IMR-90 (cell line): ENCODE measurements at regions not wholly inside any gene's neighbourhood (a gene's known extent, or its start where the extent isn't known, plus 50 kb on each side); places are given as distances from the start of the nearest gene placed in this dataset.

Experiments
- ATAC-seq: fragments of 200-7000 bp; cut with Tn5 transposase; 2 replicates; pipeline ENCODE4 v1.9.1; 2020; ENCODE audit warnings: low read depth, mild to moderate bottlenecking, moderate library complexity
- BruUV-seq: library from RNA; stranded (reverse); fragments of 400-500 nt; replicated peaks from 2 replicates; lab custom pipeline; 2021; lab: Mats Ljungman, UMichigan
- CTCF ChIA-PET: fragments of 300-600 bp; formaldehyde crosslinking; extraction: SDS; loops from one replicate; lab custom pipeline; 2021; ENCODE audit warnings: antibody characterized with exemption; lab: Yijun Ruan, JAX
- POLR2A ChIA-PET: fragments of 300-600 bp; sonication (Branson Sonifier 250); formaldehyde crosslinking; loops from one replicate; lab custom pipeline; 2022; ENCODE audit warnings: antibody characterized with exemption; ENCODE audit not compliant: unreplicated experiment; lab: Charles Lee
- DNase-seq: peaks from one replicate; pipeline ENCODE4 v3.0.0; 2013
- H2AFZ ChIP-seq: replicated peaks from 2 replicates; pipeline ENCODE3; 2013; ENCODE audit warnings: low read length, mild to moderate bottlenecking; ENCODE audit not compliant: poor library complexity
- H2AK5ac ChIP-seq: 2 replicates; pipeline ENCODE4 v1.6.1; 2013; ENCODE audit warnings: low read depth, low read length, inconsistent platforms
- H2AK9ac ChIP-seq: replicated peaks from 2 replicates; pipeline ENCODE3; 2013; ENCODE audit warnings: mild to moderate bottlenecking, low read depth, low read length, moderate library complexity; ENCODE audit not compliant: poor library complexity
- H2BK120ac ChIP-seq: 2 replicates; pipeline ENCODE4 v1.6.1; 2013; ENCODE audit warnings: low read depth, low read length, inconsistent platforms
- H2BK15ac ChIP-seq: 3 replicates; pipeline ENCODE4 v1.6.1; 2013; ENCODE audit warnings: low read depth, low read length, inconsistent platforms
- H2BK20ac ChIP-seq: 2 replicates; pipeline ENCODE4 v1.6.1; 2013; ENCODE audit warnings: low read depth, mild to moderate bottlenecking, inconsistent platforms, low read length, moderate library complexity
- H2BK5ac ChIP-seq: 2 replicates; pipeline ENCODE4 v1.6.1; 2013; ENCODE audit warnings: mild to moderate bottlenecking, low read depth, low read length, inconsistent platforms; ENCODE audit not compliant: poor library complexity, severe bottlenecking
- H3K14ac ChIP-seq: replicated peaks from 2 replicates; pipeline ENCODE4 v1.6.1; 2013; ENCODE audit warnings: low read depth, low read length, inconsistent platforms
- H3K18ac ChIP-seq: 2 replicates; pipeline ENCODE4 v1.6.1; 2013; ENCODE audit warnings: low read depth, low read length, control low read depth
- H3K23ac ChIP-seq: 2 replicates; pipeline ENCODE4 v1.6.1; 2013; ENCODE audit warnings: low read depth, low read length, inconsistent platforms
- H3K27ac ChIP-seq: 2 replicates; pipeline ENCODE4 v1.5.1; 2013; ENCODE audit warnings: mild to moderate bottlenecking, control low read depth, low read length; ENCODE audit not compliant: insufficient read depth
- H3K27me3 ChIP-seq: 2 replicates; pipeline ENCODE4 v1.6.1; 2013; ENCODE audit warnings: low read length; ENCODE audit not compliant: control insufficient read depth, insufficient read depth
- H3K36me3 ChIP-seq: 2 replicates; pipeline ENCODE4 v1.6.1; 2013; ENCODE audit warnings: low read length, mixed read lengths; ENCODE audit not compliant: control insufficient read depth, insufficient read depth
- H3K4ac ChIP-seq: 2 replicates; pipeline ENCODE4 v1.6.1; 2013; ENCODE audit warnings: low read depth, low read length, inconsistent platforms
- H3K4me1 ChIP-seq: 2 replicates; pipeline ENCODE4 v1.6.1; 2013; ENCODE audit warnings: low read length, mixed read lengths; ENCODE audit not compliant: control insufficient read depth, insufficient read depth
- H3K4me2 ChIP-seq: 2 replicates; pipeline ENCODE4 v1.6.1; 2013; ENCODE audit warnings: low read depth, mild to moderate bottlenecking, control low read depth, low read length, moderate library complexity
- H3K4me3 ChIP-seq: 2 replicates; pipeline ENCODE4 v1.5.1; 2013; ENCODE audit warnings: low read depth, mild to moderate bottlenecking, control low read depth, low read length, moderate library complexity; ENCODE audit not compliant: insufficient read depth
- H3K56ac ChIP-seq: 2 replicates; pipeline ENCODE4 v1.6.1; 2013; ENCODE audit warnings: low read length, inconsistent platforms; ENCODE audit not compliant: insufficient read depth; ENCODE audit errors: extremely low read depth
- H3K79me1 ChIP-seq, 2 experiments: 2 replicates each; pipeline ENCODE4 v1.6.1; 2013; ENCODE audit warnings: low read length in 2 of 2, inconsistent platforms in 1 of 2, low read depth in 1 of 2
- H3K9ac ChIP-seq: 2 replicates; pipeline ENCODE4 v1.6.1; 2013; ENCODE audit warnings: low read depth, low read length, control low read depth
- H3K9me1 ChIP-seq: 2 replicates; pipeline ENCODE4 v1.6.1; 2013; ENCODE audit warnings: low read length, inconsistent platforms; ENCODE audit not compliant: insufficient read depth
- H3K9me3 ChIP-seq: 2 replicates; pipeline ENCODE4 v1.6.1; 2013; ENCODE audit warnings: low read length; ENCODE audit not compliant: control insufficient read depth, insufficient read depth
- H4K20me1 ChIP-seq: 2 replicates; pipeline ENCODE4 v1.6.1; 2013; ENCODE audit warnings: low read length, inconsistent platforms; ENCODE audit not compliant: insufficient read depth
- H4K5ac ChIP-seq: 2 replicates; pipeline ENCODE4 v1.6.1; 2013; ENCODE audit warnings: mild to moderate bottlenecking, low read depth, low read length, control low read depth
- H4K8ac ChIP-seq, 2 experiments: 2 replicates each; pipeline ENCODE4 v1.6.1; 2013; ENCODE audit warnings: low read depth in 2 of 2, low read length in 2 of 2, control low read depth in 1 of 2, inconsistent platforms in 1 of 2
- H4K91ac ChIP-seq: 2 replicates; pipeline ENCODE4 v1.6.1; 2013; ENCODE audit warnings: low read depth, low read length, inconsistent platforms; ENCODE audit not compliant: insufficient read depth
- BHLHE40 ChIP-seq: fragments of 150-350 bp; IDR thresholded peaks from 2 replicates; pipeline ENCODE4 v1.6.1; 2016; ENCODE audit warnings: mild to moderate bottlenecking, low read depth, low read length
- CEBPB ChIP-seq: IDR thresholded peaks from 2 replicates; pipeline ENCODE4 v1.6.1; 2012; ENCODE audit warnings: low read depth, low read length, improper control_type of control experiment
- CHD1 ChIP-seq: IDR thresholded peaks from 2 replicates; pipeline ENCODE4 v1.6.1; 2012; ENCODE audit warnings: low read depth, low read length, improper control_type of control experiment
- FOS ChIP-seq: fragments of 150-350 bp; IDR thresholded peaks from 2 replicates; pipeline ENCODE4 v1.6.1; 2016; ENCODE audit warnings: low read depth, low read length
- MAFK ChIP-seq: IDR thresholded peaks from 2 replicates; pipeline ENCODE4 v1.6.1; 2012; ENCODE audit warnings: low read depth, low read length, improper control_type of control experiment
- MAZ ChIP-seq: IDR thresholded peaks from 2 replicates; pipeline ENCODE4 v1.6.1; 2012; ENCODE audit warnings: low read depth, mild to moderate bottlenecking, low read length, improper control_type of control experiment, moderate library complexity, borderline replicate concordance
- MXI1 ChIP-seq: IDR thresholded peaks from 2 replicates; pipeline ENCODE4 v1.6.1; 2012; ENCODE audit warnings: low read depth, mild to moderate bottlenecking, low read length, moderate library complexity, borderline replicate concordance
- NFE2L2 ChIP-seq: fragments of 150-350 bp; IDR thresholded peaks from 2 replicates; pipeline ENCODE4 v1.6.1; 2016; ENCODE audit warnings: low read depth, mild to moderate bottlenecking, low read length
- POLR2A ChIP-seq: IDR thresholded peaks from 2 replicates; pipeline ENCODE4 v1.6.1; 2012; ENCODE audit warnings: mild to moderate bottlenecking, low read depth, low read length
- RAD21 ChIP-seq: IDR thresholded peaks from 2 replicates; pipeline ENCODE4 v1.6.1; 2012; ENCODE audit warnings: low read length, improper control_type of control experiment
- RCOR1 ChIP-seq: IDR thresholded peaks from 2 replicates; pipeline ENCODE4 v1.6.1; 2012; ENCODE audit warnings: mild to moderate bottlenecking, low read length, improper control_type of control experiment; ENCODE audit not compliant: insufficient replicate concordance
- RFX5 ChIP-seq: IDR thresholded peaks from 2 replicates; pipeline ENCODE4 v1.8.0; 2012; ENCODE audit warnings: low read depth, mild to moderate bottlenecking, low read length, moderate library complexity
- SMC3 ChIP-seq: fragments of 150-350 bp; IDR thresholded peaks from 2 replicates; pipeline ENCODE4 v1.6.1; 2016; ENCODE audit warnings: low read depth, mild to moderate bottlenecking, antibody characterized with exemption, low read length, moderate library complexity
- WGBS, 2 experiments: methylation state at CpG; one replicate each; pipeline versions ENCODE4 v1.1.5 to v1.1.7; 2013; ENCODE audit warnings: missing lambda C conversion rate in 2 of 2; ENCODE audit not compliant: insufficient read length in 1 of 2; ENCODE audit errors: extremely low coverage in 2 of 2; 5-methylcytosine and 5-hydroxymethylcytosine counted together
- dilution Hi-C: fragments of 300-500 bp; cut with HindIII; formaldehyde crosslinking; loops from one replicate; pipeline ENCODE4 v1.14.3; 2018; ENCODE audit warnings: low sequenced_read_pairs; ENCODE audit not compliant: unreplicated experiment
- in situ Hi-C: fragments of 300-500 bp; cut with MboI; formaldehyde crosslinking; loops from 3 replicates; pipeline ENCODE4 v1.14.3; 2019; ENCODE audit warnings: low sequenced_read_pairs, inconsistent platforms, mixed read lengths
- intact Hi-C: fragments of 100-400 bp; cut with micrococcal nuclease; formaldehyde crosslinking; loops from 2 replicates; pipeline ENCODE4 v1.10.0; 2022
- TF ChIP-seq, protein P1 (sequence below): fragments of 150-350 bp; IDR thresholded peaks from 2 replicates; pipeline ENCODE4 v1.6.1; 2017; ENCODE audit warnings: mild to moderate bottlenecking, antibody characterized with exemption, low read length, low read depth
- TF ChIP-seq, protein P2 (sequence below): fragments of 150-350 bp; IDR thresholded peaks from 2 replicates; pipeline ENCODE4 v1.6.1; 2016; ENCODE audit warnings: low read depth, mild to moderate bottlenecking, low read length, moderate library complexity, borderline replicate concordance
- TF ChIP-seq, protein P3 (sequence below): conservative IDR thresholded peaks from 2 replicates; pipeline ENCODE4 v1.5.1; 2012; ENCODE audit warnings: mild to moderate bottlenecking, low read depth, low read length, improper control_type of control experiment

- Histone ChIP-seq H3K18ac (no peak overlapping the region), H2AK9ac (no peak overlapping the region), H2BK120ac (no peak overlapping the region), H3K9ac (no peak overlapping the region), H3K9me3 (no peaks in the 10 kb centered on the region), H3K56ac (no peak overlapping the region), H3K23ac (no peak overlapping the region), H2BK15ac (no peak overlapping the region), H3K27me3 (no peaks in the 10 kb centered on the region; the same call in none of the 2 replicates), H2BK5ac (no peak overlapping the region), H3K36me3 (no peaks in the 10 kb centered on the region), H3K9me1 (no peaks in the 10 kb centered on the region), H2AFZ (no peak overlapping the region), H4K20me1 (no peaks in the 10 kb centered on the region), H3K4me3 (no peak overlapping the region), H2AK5ac (no peak overlapping the region), H3K14ac (no peak overlapping the region), H4K91ac (no peak overlapping the region), H4K8ac (no peak overlapping the region), H3K79me1 (no peaks in the 10 kb centered on the region), H2BK20ac (no peak overlapping the region), H4K5ac (no peak overlapping the region), H3K27ac (no peak overlapping the region), H3K4me2 (no peak overlapping the region), H3K4me1 (no peaks in the 10 kb centered on the region), H3K4ac (no peak overlapping the region)
- no peak for ATAC-seq
- TF ChIP-seq BHLHE40 (no peak), MAZ (no peak), RAD21 (no peak), CHD1 (no peak), MXI1 (no peak), RFX5 (no peak), POLR2A (no peak), RCOR1 (no peak), SMC3 (no peak), MAFK (no peak), FOS (no peak), CEBPB (no peak), NFE2L2 (no peak)
- TF ChIP-seq, protein P1, sequence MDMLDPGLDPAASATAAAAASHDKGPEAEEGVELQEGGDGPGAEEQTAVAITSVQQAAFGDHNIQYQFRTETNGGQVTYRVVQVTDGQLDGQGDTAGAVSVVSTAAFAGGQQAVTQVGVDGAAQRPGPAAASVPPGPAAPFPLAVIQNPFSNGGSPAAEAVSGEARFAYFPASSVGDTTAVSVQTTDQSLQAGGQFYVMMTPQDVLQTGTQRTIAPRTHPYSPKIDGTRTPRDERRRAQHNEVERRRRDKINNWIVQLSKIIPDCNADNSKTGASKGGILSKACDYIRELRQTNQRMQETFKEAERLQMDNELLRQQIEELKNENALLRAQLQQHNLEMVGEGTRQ = no peak
- TF ChIP-seq, protein P2, sequence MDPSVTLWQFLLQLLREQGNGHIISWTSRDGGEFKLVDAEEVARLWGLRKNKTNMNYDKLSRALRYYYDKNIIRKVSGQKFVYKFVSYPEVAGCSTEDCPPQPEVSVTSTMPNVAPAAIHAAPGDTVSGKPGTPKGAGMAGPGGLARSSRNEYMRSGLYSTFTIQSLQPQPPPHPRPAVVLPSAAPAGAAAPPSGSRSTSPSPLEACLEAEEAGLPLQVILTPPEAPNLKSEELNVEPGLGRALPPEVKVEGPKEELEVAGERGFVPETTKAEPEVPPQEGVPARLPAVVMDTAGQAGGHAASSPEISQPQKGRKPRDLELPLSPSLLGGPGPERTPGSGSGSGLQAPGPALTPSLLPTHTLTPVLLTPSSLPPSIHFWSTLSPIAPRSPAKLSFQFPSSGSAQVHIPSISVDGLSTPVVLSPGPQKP = no peak
- TF ChIP-seq, protein P3, sequence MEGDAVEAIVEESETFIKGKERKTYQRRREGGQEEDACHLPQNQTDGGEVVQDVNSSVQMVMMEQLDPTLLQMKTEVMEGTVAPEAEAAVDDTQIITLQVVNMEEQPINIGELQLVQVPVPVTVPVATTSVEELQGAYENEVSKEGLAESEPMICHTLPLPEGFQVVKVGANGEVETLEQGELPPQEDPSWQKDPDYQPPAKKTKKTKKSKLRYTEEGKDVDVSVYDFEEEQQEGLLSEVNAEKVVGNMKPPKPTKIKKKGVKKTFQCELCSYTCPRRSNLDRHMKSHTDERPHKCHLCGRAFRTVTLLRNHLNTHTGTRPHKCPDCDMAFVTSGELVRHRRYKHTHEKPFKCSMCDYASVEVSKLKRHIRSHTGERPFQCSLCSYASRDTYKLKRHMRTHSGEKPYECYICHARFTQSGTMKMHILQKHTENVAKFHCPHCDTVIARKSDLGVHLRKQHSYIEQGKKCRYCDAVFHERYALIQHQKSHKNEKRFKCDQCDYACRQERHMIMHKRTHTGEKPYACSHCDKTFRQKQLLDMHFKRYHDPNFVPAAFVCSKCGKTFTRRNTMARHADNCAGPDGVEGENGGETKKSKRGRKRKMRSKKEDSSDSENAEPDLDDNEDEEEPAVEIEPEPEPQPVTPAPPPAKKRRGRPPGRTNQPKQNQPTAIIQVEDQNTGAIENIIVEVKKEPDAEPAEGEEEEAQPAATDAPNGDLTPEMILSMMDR = no peak
- DNase-seq = no peak
- dilution Hi-C loops (no loop called here), intact Hi-C loops (loop anchor here (10.0 kb wide), 1 partner anchor 979 kb away; no protein-coding TSS in a partner anchor), in situ Hi-C loops (no loop called here)
- ChIA-PET CTCF (interaction anchor here (0.9 kb wide), 1 partner anchor 69 kb away, joined by 3 read pairs; no protein-coding TSS in a partner anchor), POLR2A (interaction anchor here (0.6 kb wide), 1 partner anchor 10 kb away, joined by 3 read pairs; no protein-coding TSS in a partner anchor)
- WGBS, 2 experiments = 80% methylated on average over 1 of the region's 6 CpGs; no CpG with 5 or more reads in 1 of the 2 experiments
- BruUV-seq = no TSS peak
These were observed 99.5 kb upstream of the HABP2 start for GRCh38 chr10:113453351-113453750.
